HEK293 (cell line): ENCODE measurements at regions not wholly inside any gene's neighbourhood (a gene's known extent, or its start where the extent isn't known, plus 50 kb on each side); places are given as distances from the start of the nearest gene placed in this dataset.

ENCODE experiments used
- CTCF ChIA-PET: fragments of 350-600 bp; formaldehyde crosslinking; extraction: SDS; loops from one replicate; lab custom pipeline; 2021; ENCODE audit warnings: antibody characterized with exemption; lab: Yijun Ruan, JAX
- POLR2A ChIA-PET: fragments of 300-600 bp; formaldehyde crosslinking; extraction: SDS; loops from one replicate; lab custom pipeline; 2020; ENCODE audit warnings: antibody characterized with exemption, inconsistent platforms; lab: Yijun Ruan, JAX
- H3K27ac ChIP-seq: fragments of 200-500 bp; sonication (Bioruptor generic); 2 replicates; pipeline ENCODE4 v1.5.1; 2014; ENCODE audit warnings: low read depth, low read length, control low read depth, inconsistent platforms; ENCODE audit errors: extremely low read depth
- H3K36me3 ChIP-seq, 2 experiments: fragments of 200-500 bp in 1 of 2; sonication (Bioruptor generic) in 1 of 2; 1 replicate in 1 of 2; 2 replicates in 1 of 2; pipeline ENCODE4 v1.5.1; 2014 to 2017; ENCODE audit warnings: inconsistent platforms in 2 of 2, low read length in 2 of 2; ENCODE audit not compliant: control insufficient read depth in 2 of 2, insufficient read depth in 1 of 2
- H3K4me1 ChIP-seq: fragments of 200-500 bp; sonication (Bioruptor generic); 2 replicates; pipeline ENCODE4 v1.5.1; 2014; ENCODE audit warnings: mild to moderate bottlenecking, low read length, inconsistent platforms; ENCODE audit not compliant: control insufficient read depth, insufficient read depth
- H3K4me3 ChIP-seq: 2 replicates; pipeline ENCODE4 v1.5.1; 2011; ENCODE audit warnings: low read depth, mild to moderate bottlenecking, control low read depth, low read length, moderate library complexity
- H3K9me3 ChIP-seq: fragments of 200-500 bp; sonication (Bioruptor generic); 2 replicates; pipeline ENCODE4 v1.5.1; 2014; ENCODE audit warnings: low read depth, low read length, inconsistent platforms; ENCODE audit not compliant: control insufficient read depth, insufficient read depth
- ELK4 ChIP-seq: IDR thresholded peaks from 2 replicates; pipeline ENCODE4 v1.6.1; 2011; ENCODE audit warnings: mild to moderate bottlenecking, low read depth, low read length, borderline replicate concordance
- GLI2 ChIP-seq: fragments of 450-650 bp; formaldehyde crosslinking; IDR thresholded peaks from 2 replicates; pipeline ENCODE4; 2017; ENCODE audit warnings: missing biosample characterization, missing genetic modification characterization, low read depth, borderline replicate concordance
- KLF9 ChIP-seq: fragments of 450-650 bp; formaldehyde crosslinking; IDR thresholded peaks from 2 replicates; pipeline ENCODE4 v1.5.1; 2016; ENCODE audit warnings: missing biosample characterization, missing genetic modification characterization, low read depth
- RBAK ChIP-seq: fragments of 450-650 bp; formaldehyde crosslinking; IDR thresholded peaks from 2 replicates; pipeline ENCODE4 v1.5.1; 2016; ENCODE audit warnings: missing biosample characterization, missing genetic modification characterization
- SCRT1 ChIP-seq: fragments of 450-650 bp; formaldehyde crosslinking; IDR thresholded peaks from 2 replicates; pipeline ENCODE4 v1.5.1; 2016; ENCODE audit warnings: missing biosample characterization, missing genetic modification characterization, borderline replicate concordance
- SCRT2 ChIP-seq: fragments of 450-650 bp; formaldehyde crosslinking; IDR thresholded peaks from 2 replicates; pipeline ENCODE4 v1.5.1; 2016; ENCODE audit warnings: missing biosample characterization, missing genetic modification characterization
- TSHZ1 ChIP-seq: fragments of 450-650 bp; formaldehyde crosslinking; IDR thresholded peaks from 2 replicates; pipeline ENCODE4 v1.5.1; 2016; ENCODE audit warnings: missing biosample characterization, missing genetic modification characterization, borderline replicate concordance
- ZBTB1 ChIP-seq: fragments of 450-650 bp; formaldehyde crosslinking; IDR thresholded peaks from 2 replicates; pipeline ENCODE4 v1.5.1; 2016; ENCODE audit warnings: missing biosample characterization, missing genetic modification characterization
- ZBTB48 ChIP-seq: fragments of 450-650 bp; formaldehyde crosslinking; IDR thresholded peaks from 2 replicates; pipeline ENCODE4 v1.5.1; 2016; ENCODE audit warnings: missing biosample characterization, missing genetic modification characterization
- ZNF112 ChIP-seq: fragments of 450-650 bp; formaldehyde crosslinking; IDR thresholded peaks from 2 replicates; pipeline ENCODE4 v1.5.0; 2017; ENCODE audit warnings: missing biosample characterization, missing genetic modification characterization
- ZNF114 ChIP-seq: fragments of 450-650 bp; formaldehyde crosslinking; IDR thresholded peaks from 2 replicates; pipeline ENCODE4 v1.5.0; 2017; ENCODE audit warnings: missing biosample characterization, missing genetic modification characterization
- ZNF16 ChIP-seq: fragments of 450-650 bp; formaldehyde crosslinking; IDR thresholded peaks from 2 replicates; pipeline ENCODE4 v1.5.1; 2016; ENCODE audit warnings: low read depth, missing biosample characterization, missing genetic modification characterization
- ZNF18 ChIP-seq: fragments of 450-650 bp; formaldehyde crosslinking; IDR thresholded peaks from 2 replicates; pipeline ENCODE4 v1.5.1; 2016; ENCODE audit warnings: missing biosample characterization, missing genetic modification characterization
- ZNF211 ChIP-seq: fragments of 450-650 bp; formaldehyde crosslinking; IDR thresholded peaks from 2 replicates; pipeline ENCODE4 v1.5.1; 2016; ENCODE audit warnings: low read depth, missing biosample characterization, missing genetic modification characterization
- ZNF221 ChIP-seq: fragments of 450-650 bp; formaldehyde crosslinking; IDR thresholded peaks from 2 replicates; pipeline ENCODE4 v1.5.1; 2017; ENCODE audit warnings: missing biosample characterization, missing genetic modification characterization, borderline replicate concordance
- ZNF248 ChIP-seq: fragments of 450-650 bp; formaldehyde crosslinking; IDR thresholded peaks from 2 replicates; pipeline ENCODE4 v1.5.1; 2017; ENCODE audit warnings: missing biosample characterization, missing genetic modification characterization
- ZNF426 ChIP-seq: fragments of 450-650 bp; formaldehyde crosslinking; IDR thresholded peaks from 2 replicates; pipeline ENCODE4 v1.5.1; 2017; ENCODE audit warnings: missing biosample characterization, missing genetic modification characterization, mild to moderate bottlenecking, inconsistent platforms, moderate library complexity
- ZNF530 ChIP-seq: fragments of 450-650 bp; formaldehyde crosslinking; IDR thresholded peaks from 2 replicates; pipeline ENCODE4 v1.5.1; 2016; ENCODE audit warnings: low read depth, missing biosample characterization, missing genetic modification characterization
- ZNF561 ChIP-seq: fragments of 450-650 bp; IDR thresholded peaks from 2 replicates; pipeline ENCODE4 v1.5.1; 2018; ENCODE audit warnings: missing biosample characterization, missing genetic modification characterization, borderline replicate concordance
- ZNF610 ChIP-seq: fragments of 450-650 bp; formaldehyde crosslinking; IDR thresholded peaks from 2 replicates; pipeline ENCODE4 v1.5.1; 2016; ENCODE audit warnings: missing biosample characterization, missing genetic modification characterization, borderline replicate concordance
- ZNF624 ChIP-seq: fragments of 450-650 bp; formaldehyde crosslinking; IDR thresholded peaks from 2 replicates; pipeline ENCODE4 v1.5.1; 2017; ENCODE audit warnings: missing biosample characterization, missing genetic modification characterization
- ZNF629 ChIP-seq: fragments of 450-650 bp; formaldehyde crosslinking; IDR thresholded peaks from 2 replicates; pipeline ENCODE4 v1.5.1; 2017; ENCODE audit warnings: missing biosample characterization, missing genetic modification characterization
- ZNF776 ChIP-seq: fragments of 450-650 bp; formaldehyde crosslinking; IDR thresholded peaks from 2 replicates; pipeline ENCODE4 v1.5.0; 2017; ENCODE audit warnings: missing biosample characterization, missing genetic modification characterization, borderline replicate concordance
- ZNF830 ChIP-seq: fragments of 450-650 bp; IDR thresholded peaks from 2 replicates; pipeline ENCODE4 v1.5.0; 2018; ENCODE audit warnings: missing biosample characterization, missing genetic modification characterization, low read depth, mild to moderate bottlenecking, moderate library complexity
- ZSCAN30 ChIP-seq: fragments of 450-650 bp; IDR thresholded peaks from 2 replicates; pipeline ENCODE4 v1.5.1; 2018; ENCODE audit warnings: missing biosample characterization, mild to moderate bottlenecking, missing genetic modification characterization, moderate library complexity
- TF ChIP-seq, protein P1 (sequence below): fragments of 450-650 bp; IDR thresholded peaks from 2 replicates; pipeline ENCODE4 v1.5.1; 2018; ENCODE audit warnings: missing biosample characterization, mild to moderate bottlenecking, missing genetic modification characterization
- TF ChIP-seq, protein P2 (sequence below): fragments of 450-650 bp; formaldehyde crosslinking; IDR thresholded peaks from 2 replicates; pipeline ENCODE4 v1.5.1; 2016; ENCODE audit warnings: missing biosample characterization, missing genetic modification characterization
- TF ChIP-seq, protein P3 (sequence below): fragments of 450-650 bp; formaldehyde crosslinking; IDR thresholded peaks from 2 replicates; pipeline ENCODE4 v1.5.1; 2016; ENCODE audit warnings: missing biosample characterization, missing genetic modification characterization

DNA sequence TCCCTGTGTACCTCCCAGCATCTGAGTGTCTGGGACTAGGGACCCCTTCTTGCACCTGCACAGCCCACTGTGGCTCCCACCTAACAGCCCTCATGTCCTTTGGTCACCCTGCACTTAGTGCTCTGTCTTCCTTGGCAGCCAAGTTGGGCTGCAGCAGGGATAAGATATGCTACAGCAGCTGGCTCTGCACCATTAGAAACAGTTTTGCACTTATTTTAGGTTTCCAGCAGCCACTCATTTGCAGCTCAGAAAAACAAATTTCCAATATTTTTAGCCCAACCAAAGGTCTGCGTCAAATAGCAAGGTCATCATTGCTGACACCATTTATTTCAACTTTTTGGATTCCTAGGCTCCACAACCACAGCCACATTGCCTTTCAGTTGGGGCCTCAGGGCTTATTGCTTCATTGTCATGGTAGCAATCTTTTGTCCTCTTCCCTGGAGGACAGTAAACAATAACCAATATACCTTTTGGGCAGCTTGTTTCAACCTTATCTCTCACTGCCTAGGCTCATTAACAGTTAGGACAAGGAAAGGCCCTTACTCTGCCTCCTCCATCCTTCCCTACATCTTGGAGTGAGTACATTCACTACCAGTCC is 263.9 kb downstream of the COX7C start (continued):
- no peak for TF ChIP-seq TSHZ1 (tag by site-specific recombination)
- TF ChIP-seq ZSCAN30 (tag by site-specific recombination) = no peak
- no peak for TF ChIP-seq ZBTB1 (tag by site-specific recombination)
- TF ChIP-seq, protein P1, sequence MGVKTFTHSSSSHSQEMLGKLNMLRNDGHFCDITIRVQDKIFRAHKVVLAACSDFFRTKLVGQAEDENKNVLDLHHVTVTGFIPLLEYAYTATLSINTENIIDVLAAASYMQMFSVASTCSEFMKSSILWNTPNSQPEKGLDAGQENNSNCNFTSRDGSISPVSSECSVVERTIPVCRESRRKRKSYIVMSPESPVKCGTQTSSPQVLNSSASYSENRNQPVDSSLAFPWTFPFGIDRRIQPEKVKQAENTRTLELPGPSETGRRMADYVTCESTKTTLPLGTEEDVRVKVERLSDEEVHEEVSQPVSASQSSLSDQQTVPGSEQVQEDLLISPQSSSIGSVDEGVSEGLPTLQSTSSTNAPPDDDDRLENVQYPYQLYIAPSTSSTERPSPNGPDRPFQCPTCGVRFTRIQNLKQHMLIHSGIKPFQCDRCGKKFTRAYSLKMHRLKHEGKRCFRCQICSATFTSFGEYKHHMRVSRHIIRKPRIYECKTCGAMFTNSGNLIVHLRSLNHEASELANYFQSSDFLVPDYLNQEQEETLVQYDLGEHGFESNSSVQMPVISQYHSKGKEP (tag by site-specific recombination) = no peak
- no peak for TF ChIP-seq ZNF211
- no peak for TF ChIP-seq ZBTB48 (tag by site-specific recombination)
- no peak for TF ChIP-seq ZNF112 (tag by site-specific recombination)
- no peak for TF ChIP-seq RBAK (tag by site-specific recombination)
- TF ChIP-seq, protein P2, sequence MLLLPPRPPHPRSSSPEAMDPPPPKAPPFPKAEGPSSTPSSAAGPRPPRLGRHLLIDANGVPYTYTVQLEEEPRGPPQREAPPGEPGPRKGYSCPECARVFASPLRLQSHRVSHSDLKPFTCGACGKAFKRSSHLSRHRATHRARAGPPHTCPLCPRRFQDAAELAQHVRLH (tag by site-specific recombination) = no peak
- no peak for TF ChIP-seq ZNF114 (tag by site-specific recombination)
- no peak for TF ChIP-seq ZNF610 (tag by site-specific recombination)

- CTCF ChIA-PET = no interaction called here
Observed at GRCh38 chr5:86884608-86885007, 266.9 kb downstream of the COX7C start.

GRCh38 chr5:86885011-86885410 is 267.3 kb downstream of the COX7C start:
- H3K4me1 ChIP-seq = no peaks in the 10 kb centered on the region
- no peaks in the 10 kb centered on the region for H3K9me3 ChIP-seq
- no peaks in the 10 kb centered on the region for H3K36me3 ChIP-seq
- POLR2A ChIA-PET = no interaction called here
- H3K4me3 ChIP-seq = no peak overlapping the region
- no peak overlapping the region for H3K27ac ChIP-seq
- CTCF ChIA-PET = no interaction called here
- TF ChIP-seq ZNF830 (tag by site-specific recombination) = no peak
- TF ChIP-seq ZNF561 (tag by site-specific recombination) = no peak
- TF ChIP-seq ZNF16 = no peak
- TF ChIP-seq ZNF629 = no peak
- no peak for TF ChIP-seq ELK4
- no peak for TF ChIP-seq ZNF18 (tag by site-specific recombination)
- TF ChIP-seq ZNF221 (tag by site-specific recombination) = no peak
- TF ChIP-seq ZNF776 (tag by site-specific recombination) = no peak
- no peak for TF ChIP-seq GLI2 (tag by site-specific recombination)
- no peak for TF ChIP-seq ZNF426
- TF ChIP-seq, protein P3, sequence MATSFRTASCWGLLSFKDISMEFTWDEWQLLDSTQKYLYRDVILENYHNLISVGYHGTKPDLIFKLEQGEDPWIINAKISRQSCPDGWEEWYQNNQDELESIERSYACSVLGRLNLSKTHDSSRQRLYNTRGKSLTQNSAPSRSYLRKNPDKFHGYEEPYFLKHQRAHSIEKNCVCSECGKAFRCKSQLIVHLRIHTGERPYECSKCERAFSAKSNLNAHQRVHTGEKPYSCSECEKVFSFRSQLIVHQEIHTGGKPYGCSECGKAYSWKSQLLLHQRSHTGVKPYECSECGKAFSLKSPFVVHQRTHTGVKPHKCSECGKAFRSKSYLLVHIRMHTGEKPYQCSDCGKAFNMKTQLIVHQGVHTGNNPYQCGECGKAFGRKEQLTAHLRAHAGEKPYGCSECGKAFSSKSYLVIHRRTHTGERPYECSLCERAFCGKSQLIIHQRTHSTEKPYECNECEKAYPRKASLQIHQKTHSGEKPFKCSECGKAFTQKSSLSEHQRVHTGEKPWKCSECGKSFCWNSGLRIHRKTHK (tag by site-specific recombination) = no peak

More at GRCh38 chr5:86884608-86885007, 266.9 kb downstream of the COX7C start:
- TF ChIP-seq SCRT2 (tag by site-specific recombination) (no peak), ZNF530 (tag by site-specific recombination) (no peak), ZNF624 (tag by site-specific recombination) (no peak), ZNF248 (tag by site-specific recombination) (no peak), ZNF629 (no peak), KLF9 (tag by site-specific recombination) (no peak), SCRT1 (no peak)
- POLR2A ChIA-PET = no interaction called here
- H3K4me3 ChIP-seq = no peak overlapping the region
- no peaks in the 10 kb centered on the region for H3K36me3 ChIP-seq
- no peaks in the 10 kb centered on the region for H3K4me1 ChIP-seq
- no peaks in the 10 kb centered on the region for H3K9me3 ChIP-seq
- H3K27ac ChIP-seq = no peak overlapping the region
